Endothelial cell of umbilical vein (primary cell): ENCODE measurements at regions not wholly inside any gene's neighbourhood (a gene's known extent, or its start where the extent isn't known, plus 50 kb on each side); places are given as distances from the start of the nearest gene placed in this dataset.

ENCODE experiments used
- BruUV-seq: library from RNA; stranded (reverse); fragments of 400-500 nt; replicated peaks from 2 replicates; lab custom pipeline; 2021; lab: Mats Ljungman, UMichigan
- CTCF ChIA-PET: fragments of 300-600, 350-600 bp; sonication (Branson Sonifier 250); formaldehyde crosslinking; loops from one replicate; lab custom pipeline; 2021; ENCODE audit warnings: antibody characterized with exemption, inconsistent platforms; lab: Charles Lee
- POLR2A ChIA-PET: fragments of 300-600, 350-600 bp; sonication (Branson Sonifier 250); formaldehyde crosslinking; loops from one replicate; lab custom pipeline; 2021; ENCODE audit warnings: antibody characterized with exemption, inconsistent platforms; lab: Charles Lee
- DNase-seq: peaks from one replicate; pipeline ENCODE4 v3.0.0-alpha.2; 2011; ENCODE audit warnings: low read depth, low spot score
- FAIRE-seq: peaks from 2 replicates; lab custom pipeline; 2011; peaks lifted over from hg19 to GRCh38; lab: Jason Lieb, UNC
- H2AFZ ChIP-seq: 2 replicates; pipeline ENCODE4 v1.6.0; 2012; ENCODE audit warnings: low read depth, low read length, control low read depth, inconsistent platforms
- H3K27ac ChIP-seq: 2 replicates; pipeline ENCODE4 v1.5.1; 2011; ENCODE audit warnings: low read depth, mild to moderate bottlenecking, control low read depth, low read length, moderate library complexity; ENCODE audit not compliant: insufficient read depth
- H3K27me3 ChIP-seq, 2 experiments: 2 replicates each; pipeline versions ENCODE4 v1.6.0 to v1.6.1; 2011; ENCODE audit warnings: low read length in 2 of 2, mixed read lengths in 1 of 2; ENCODE audit not compliant: control insufficient read depth in 2 of 2, insufficient read depth in 2 of 2
- H3K36me3 ChIP-seq, 2 experiments: 2 replicates in 1 of 2; 3 replicates in 1 of 2; pipeline ENCODE4 v1.5.1; 2011; ENCODE audit warnings: low read length in 2 of 2, mild to moderate bottlenecking in 1 of 2, moderate library complexity in 1 of 2; ENCODE audit not compliant: control insufficient read depth in 2 of 2, insufficient read depth in 2 of 2; ENCODE audit errors: extremely low read depth in 1 of 2
- H3K4me1 ChIP-seq: 3 replicates; pipeline ENCODE4 v1.5.1; 2011; ENCODE audit warnings: mild to moderate bottlenecking, low read length; ENCODE audit not compliant: control insufficient read depth, insufficient read depth; ENCODE audit errors: extremely low read depth
- H3K4me2 ChIP-seq: 2 replicates; pipeline ENCODE4 v1.6.1; 2011; ENCODE audit warnings: low read length, control low read depth, mixed read lengths; ENCODE audit not compliant: insufficient read depth
- H3K4me3 ChIP-seq, 3 experiments: fragments of 200-600 bp in 1 of 3; sonication (generic), shearing (Covaris generic) in 1 of 3; replicated peaks in 1 of 3; 2 replicates each; pipeline ENCODE4 v1.5.1; 2011 to 2016; ENCODE audit warnings: control low read depth in 3 of 3, low read length in 3 of 3, mild to moderate bottlenecking in 2 of 3, inconsistent platforms in 1 of 3, low read depth in 1 of 3, moderate library complexity in 1 of 3; ENCODE audit not compliant: insufficient read depth in 1 of 3
- H3K79me2 ChIP-seq: 2 replicates; pipeline ENCODE4 v1.6.0; 2012; ENCODE audit warnings: low read length, inconsistent platforms; ENCODE audit not compliant: control insufficient read depth, insufficient read depth
- H3K9ac ChIP-seq: replicated peaks from 2 replicates; pipeline ENCODE3; 2011; ENCODE audit warnings: low read length, control low read depth; ENCODE audit not compliant: insufficient read depth; ENCODE audit errors: extremely low read depth
- H3K9me1 ChIP-seq: replicated peaks from 3 replicates; pipeline ENCODE4 v1.6.0; 2011; ENCODE audit warnings: mild to moderate bottlenecking, low read length; ENCODE audit not compliant: control insufficient read depth, insufficient read depth; ENCODE audit errors: extremely low read depth
- H3K9me3 ChIP-seq: replicated peaks from 2 replicates; pipeline ENCODE4 v1.5.1; 2012; ENCODE audit warnings: low read length, inconsistent platforms; ENCODE audit not compliant: control insufficient read depth, insufficient read depth
- H4K20me1 ChIP-seq: replicated peaks from 2 replicates; pipeline ENCODE3; 2011; ENCODE audit warnings: mild to moderate bottlenecking, low read length; ENCODE audit not compliant: control insufficient read depth, insufficient read depth; ENCODE audit errors: extremely low read depth
- CTCF ChIP-seq, 2 donors: IDR thresholded peaks; 1 replicate in 1 of 2; 2 replicates in 1 of 2; pipeline ENCODE4 v1.5.1; 2011; ENCODE audit warnings: low read length in 2 of 2, mild to moderate bottlenecking in 2 of 2, moderate library complexity in 2 of 2, control low read depth in 1 of 2, inconsistent platforms in 1 of 2, low read depth in 1 of 2; ENCODE audit not compliant: insufficient read depth in 1 of 2; ENCODE audit errors: extremely low read depth in 1 of 2
- GATA2 ChIP-seq: IDR thresholded peaks from 2 replicates; pipeline ENCODE4 v1.7.0; 2011; ENCODE audit warnings: low read depth, mild to moderate bottlenecking, moderate library complexity, mixed read lengths, low read length; ENCODE audit not compliant: insufficient read length, insufficient read depth
- MAX ChIP-seq: IDR thresholded peaks from 2 replicates; pipeline ENCODE4 v1.6.1; 2011; ENCODE audit not compliant: insufficient read depth, insufficient read length
- MYC ChIP-seq: IDR thresholded peaks from one replicate; pipeline ENCODE4 v1.6.1; 2011; ENCODE audit warnings: mild to moderate bottlenecking, low read depth, low read length
- POLR2A ChIP-seq: IDR thresholded peaks from 2 replicates; pipeline ENCODE4 v1.6.1; 2012; ENCODE audit warnings: low read depth, mild to moderate bottlenecking, control low read depth, low read length
- POLR2AphosphoS5 ChIP-seq: IDR thresholded peaks from 2 replicates; pipeline ENCODE4 v1.6.1; 2012; ENCODE audit warnings: low read depth, mild to moderate bottlenecking, control low read depth, low read length, moderate library complexity; ENCODE audit not compliant: insufficient read depth
- dilution Hi-C: fragments of 300-500 bp; cut with MboI; formaldehyde crosslinking; loops from one replicate; pipeline ENCODE4 v1.15.0; 2019; ENCODE audit warnings: low sequenced_read_pairs; ENCODE audit not compliant: extremely low pct_ligation_motif_present
- intact Hi-C: fragments of 100-400 bp; cut with micrococcal nuclease; formaldehyde crosslinking; loops from one replicate; pipeline ENCODE4 v1.10.0; 2022

GRCh38 chr9:78121488-78121887, 89.9 kb upstream of the GNAQ start:
- no peak overlapping the region for H3K9ac ChIP-seq
- ChIA-PET POLR2A (interaction anchor here (0.6 kb wide), 2 partner anchors 25 to 173 kb away, joined by 4 to 5 read pairs; no protein-coding TSS in a partner anchor), CTCF (interaction anchor here (0.6 to 10.9 kb wide), 27 partner anchors 9 to 688 kb away, joined by 3 to 134 read pairs (median 4); partner anchors contain the start of gene GNAQ)
- no peaks in the 10 kb centered on the region for H4K20me1 ChIP-seq
- no peak overlapping the region for H2AFZ ChIP-seq
- H3K27me3 ChIP-seq, result no peaks in the 10 kb centered on the region
- no peaks in the 10 kb centered on the region for H3K9me1 ChIP-seq
- dilution Hi-C loops (no loop called here), intact Hi-C loops (loop anchor here (1.0 to 10.0 kb wide), 6 partner anchors 87 to 663 kb away; partner anchors contain the start of gene GNA14)
- H3K27ac ChIP-seq, result no peak overlapping the region
- no peaks in the 10 kb centered on the region for H3K4me1 ChIP-seq
- H3K36me3 ChIP-seq, result no peaks in the 10 kb centered on the region
- peak; percentile 76 for DNase-seq
- no peak overlapping the region for H3K4me3 ChIP-seq
- FAIRE-seq, result peak; percentile 67
- no TSS peak for BruUV-seq
- H3K9me3 ChIP-seq, result no peaks in the 10 kb centered on the region
- TF ChIP-seq POLR2AphosphoS5 (no peak), MYC (no peak), CTCF (IDR thresholded peaks at IDR 0.05; ENCODE audit: extremely low read depth in 1 of 2, insufficient read depth in 1 of 2, low read depth in 1 of 2, low read length in 2 of 2) (peak; percentile 64 to 65), POLR2A (no peak)
- no peak overlapping the region for H3K4me2 ChIP-seq
- H3K79me2 ChIP-seq, result no peaks in the 10 kb centered on the region

- POLR2A ChIA-PET, result no interaction called here
- dilution Hi-C loops, result no loop called here
- TF ChIP-seq CTCF (IDR thresholded peaks at IDR 0.05; ENCODE audit: extremely low read depth in 1 of 2, insufficient read depth in 1 of 2, low read depth in 1 of 2, low read length in 2 of 2) (no peak), MAX (no peak), GATA2 (no peak)
Measured at GRCh38 chr9:78118742-78119473, 87.3 kb upstream of the GNAQ start.

More at GRCh38 chr9:78118742-78119473, 87.3 kb upstream of the GNAQ start:
- Histone ChIP-seq H3K79me2 (no peaks in the 10 kb centered on the region), H2AFZ (no peak overlapping the region), H3K27ac (no peak overlapping the region), H3K36me3 (no peaks in the 10 kb centered on the region), H4K20me1 (no peaks in the 10 kb centered on the region), H3K4me1 (no peaks in the 10 kb centered on the region), H3K9me1 (no peaks in the 10 kb centered on the region), H3K9me3 (no peaks in the 10 kb centered on the region), H3K4me3 (no peak overlapping the region), H3K27me3 (no peaks in the 10 kb centered on the region), H3K9ac (no peak overlapping the region), H3K4me2 (no peak overlapping the region)
- CTCF ChIA-PET, result interaction anchor here (1.1 to 10.9 kb wide), 6 partner anchors 13 to 952 kb away, joined by 3 to 134 read pairs (median 4); no protein-coding TSS in a partner anchor
- no TSS peak for BruUV-seq
- no peak for DNase-seq
- FAIRE-seq, result no peak
- intact Hi-C loops, result no loop called here
